ENCODE measurements at regions not wholly inside any gene's neighbourhood (a gene's known extent, or its start where the extent isn't known, plus 50 kb on each side); places are given as distances from the start of the nearest gene placed in this dataset.

DNA sequence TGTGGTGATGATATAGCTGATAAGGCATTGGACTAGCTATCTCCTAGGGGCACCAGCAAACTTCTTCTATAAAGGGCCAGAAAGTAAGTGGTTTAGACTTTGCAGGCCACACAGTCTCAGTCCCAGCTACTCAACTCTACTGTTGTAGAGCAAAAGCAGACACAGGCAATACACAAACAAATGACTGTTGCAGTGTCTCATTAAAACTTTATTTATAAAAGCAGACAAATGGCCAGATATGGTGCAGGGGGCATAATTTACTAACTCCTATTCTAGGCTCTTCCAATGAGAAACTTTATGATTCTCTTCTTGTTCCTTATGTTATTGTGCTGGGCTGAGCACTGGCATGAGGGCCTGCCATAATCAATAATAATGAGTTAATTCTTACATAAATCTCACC lies 176.8 kb upstream of the POU3F1 start:
- Histone ChIP-seq H3K79me2 (ENCODE audit: control insufficient read depth, insufficient read depth, low read length) (no peaks in the 10 kb centered on the region), H3K4me2 (ENCODE audit: insufficient read depth, low read length) (no peak overlapping the region), H3K9ac (replicated peaks; ENCODE audit: extremely low read depth, insufficient read depth, low read length) (no peak overlapping the region), H3K9me3 (replicated peaks; ENCODE audit: control insufficient read depth, insufficient read depth, low read length) (no peaks in the 10 kb centered on the region), H3K9me1 (replicated peaks; ENCODE audit: control insufficient read depth, extremely low read depth, insufficient read depth, low read length) (no peaks in the 10 kb centered on the region), H4K20me1 (replicated peaks; ENCODE audit: control insufficient read depth, extremely low read depth, insufficient read depth, low read length) (no peaks in the 10 kb centered on the region), H3K36me3 (ENCODE audit: control insufficient read depth in 2 of 2, extremely low read depth in 1 of 2, insufficient read depth in 2 of 2, low read length in 2 of 2) (no peaks in the 10 kb centered on the region), H2AFZ (ENCODE audit: low read depth, low read length) (no peak overlapping the region), H3K4me1 (ENCODE audit: control insufficient read depth, extremely low read depth, insufficient read depth, low read length) (no peaks in the 10 kb centered on the region), H3K27me3 (ENCODE audit: control insufficient read depth in 2 of 2, insufficient read depth in 2 of 2, low read length in 2 of 2) (peaks cover 7 to 17% of the 10 kb centered on the region in 2 experiments), H3K27ac (ENCODE audit: insufficient read depth, low read depth, low read length) (no peak overlapping the region), H3K4me3 (replicated peaks in 1 of 3; ENCODE audit: insufficient read depth in 1 of 3, low read depth in 1 of 3, low read length in 3 of 3) (no peak overlapping the region)
- DNase-seq (ENCODE audit: low read depth, low spot score) (no peak), FAIRE-seq (no peak)
- no TSS peak for BruUV-seq (replicated peaks)
- TF ChIP-seq POLR2A (IDR thresholded peaks at IDR 0.05; ENCODE audit: low read depth, low read length) (no peak), FOS (IDR thresholded peaks at IDR 0.05; ENCODE audit: borderline replicate concordance, insufficient read depth, low read length) (no peak), EZH2 (IDR thresholded peaks at IDR 0.05; ENCODE audit: borderline replicate concordance, low read depth, low read length, severe bottlenecking) (no peak), JUN (IDR thresholded peaks at IDR 0.05; ENCODE audit: borderline replicate concordance, insufficient read depth, insufficient read length, low read depth) (no peak), POLR2AphosphoS5 (IDR thresholded peaks at IDR 0.05; ENCODE audit: insufficient read depth, low read depth, low read length) (no peak), GATA2 (IDR thresholded peaks at IDR 0.05; ENCODE audit: insufficient read depth, insufficient read length, low read depth, low read length) (no peak), MYC (IDR thresholded peaks at IDR 0.05; ENCODE audit: low read depth, low read length) (no peak)
- TF ChIP-seq, protein P1, sequence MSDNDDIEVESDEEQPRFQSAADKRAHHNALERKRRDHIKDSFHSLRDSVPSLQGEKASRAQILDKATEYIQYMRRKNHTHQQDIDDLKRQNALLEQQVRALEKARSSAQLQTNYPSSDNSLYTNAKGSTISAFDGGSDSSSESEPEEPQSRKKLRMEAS (IDR thresholded peaks at IDR 0.05; ENCODE audit: insufficient read depth, insufficient read length): no peak
- TF ChIP-seq, protein P2, sequence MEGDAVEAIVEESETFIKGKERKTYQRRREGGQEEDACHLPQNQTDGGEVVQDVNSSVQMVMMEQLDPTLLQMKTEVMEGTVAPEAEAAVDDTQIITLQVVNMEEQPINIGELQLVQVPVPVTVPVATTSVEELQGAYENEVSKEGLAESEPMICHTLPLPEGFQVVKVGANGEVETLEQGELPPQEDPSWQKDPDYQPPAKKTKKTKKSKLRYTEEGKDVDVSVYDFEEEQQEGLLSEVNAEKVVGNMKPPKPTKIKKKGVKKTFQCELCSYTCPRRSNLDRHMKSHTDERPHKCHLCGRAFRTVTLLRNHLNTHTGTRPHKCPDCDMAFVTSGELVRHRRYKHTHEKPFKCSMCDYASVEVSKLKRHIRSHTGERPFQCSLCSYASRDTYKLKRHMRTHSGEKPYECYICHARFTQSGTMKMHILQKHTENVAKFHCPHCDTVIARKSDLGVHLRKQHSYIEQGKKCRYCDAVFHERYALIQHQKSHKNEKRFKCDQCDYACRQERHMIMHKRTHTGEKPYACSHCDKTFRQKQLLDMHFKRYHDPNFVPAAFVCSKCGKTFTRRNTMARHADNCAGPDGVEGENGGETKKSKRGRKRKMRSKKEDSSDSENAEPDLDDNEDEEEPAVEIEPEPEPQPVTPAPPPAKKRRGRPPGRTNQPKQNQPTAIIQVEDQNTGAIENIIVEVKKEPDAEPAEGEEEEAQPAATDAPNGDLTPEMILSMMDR (IDR thresholded peaks at IDR 0.05; ENCODE audit: extremely low read depth in 1 of 2, insufficient read depth in 1 of 2, low read depth in 1 of 2, low read length in 2 of 2): no peak
- ChIA-PET POLR2A (no interaction called here), CTCF (no interaction called here)
- intact Hi-C loops (cut with micrococcal nuclease): no loop called here
- dilution Hi-C loops (cut with MboI; ENCODE audit: extremely low pct_ligation_motif_present, low sequenced_read_pairs): no loop called here
